HepG2 (cell line): ENCODE measurements at regions not wholly inside any gene's neighbourhood (a gene's known extent, or its start where the extent isn't known, plus 50 kb on each side); places are given as distances from the start of the nearest gene placed in this dataset.
A peak's percentile ranks its signal among the peaks of the same experiment; 100 is the strongest.

Experiments
- ATAC-seq: fragments of 200-7000 bp; cut with Tn5 transposase; 3 replicates; pipeline ENCODE4 v1.9.1; 2020; ENCODE audit warnings: mild to moderate bottlenecking, moderate library complexity
- BruUV-seq: library from RNA; stranded (reverse); fragments of 400-500 nt; replicated peaks from 2 replicates; lab custom pipeline; 2021; lab: Mats Ljungman, UMichigan
- CTCF ChIA-PET: fragments of 300-600 bp; formaldehyde crosslinking; extraction: SDS; loops from one replicate; lab custom pipeline; 2021; ENCODE audit warnings: low total read pairs, inconsistent platforms, low intra/inter-chr PET ratio; lab: Yijun Ruan, JAX
- POLR2A ChIA-PET: fragments of 350-600 bp; sonication (Branson Sonifier 250); formaldehyde crosslinking; loops from one replicate; lab custom pipeline; 2020; ENCODE audit warnings: antibody characterized with exemption, inconsistent platforms; lab: Yijun Ruan, JAX
- DNase-seq: peaks from one replicate; pipeline ENCODE4 v3.0.0-alpha.2; 2015; ENCODE audit warnings: low spot score
- FAIRE-seq: peaks from 3 replicates; lab custom pipeline; 2011; peaks lifted over from hg19 to GRCh38; lab: Jason Lieb, UNC
- H2AFZ ChIP-seq: one replicate; pipeline ENCODE4 v1.6.1; 2011; ENCODE audit warnings: low read length, inconsistent platforms
- H3K27ac ChIP-seq: fragments of 300-600 bp; 3 replicates; pipeline ENCODE4 v1.8.0; 2011; ENCODE audit warnings: mixed run types, mild to moderate bottlenecking, mixed read lengths, low read length, inconsistent platforms; ENCODE audit not compliant: insufficient read depth; ENCODE audit errors: extremely low read length
- H3K27me3 ChIP-seq, 2 experiments: fragments of 200-600 bp in 1 of 2; 2 replicates in 1 of 2; 3 replicates in 1 of 2; pipeline versions ENCODE4 v1.6.0 to v1.8.0; 2011; ENCODE audit warnings: low read length in 2 of 2, mild to moderate bottlenecking in 2 of 2, moderate library complexity in 2 of 2, inconsistent platforms in 1 of 2; ENCODE audit not compliant: insufficient read depth in 2 of 2, control insufficient read depth in 1 of 2
- H3K36me3 ChIP-seq, 2 experiments: fragments of 200-600 bp in 1 of 2; replicated peaks in 1 of 2; 2 replicates in 1 of 2; 3 replicates in 1 of 2; pipeline versions ENCODE4 v1.5.1 to v1.8.0; 2011; ENCODE audit warnings: low read length in 2 of 2, inconsistent platforms in 1 of 2; ENCODE audit not compliant: insufficient read depth in 2 of 2, control insufficient read depth in 1 of 2
- H3K4me1 ChIP-seq: 2 replicates; pipeline ENCODE4 v1.5.1; 2012; ENCODE audit warnings: low read length, inconsistent platforms; ENCODE audit not compliant: insufficient read depth
- H3K4me2 ChIP-seq: 2 replicates; pipeline ENCODE4 v1.6.0; 2011; ENCODE audit warnings: low read depth, low read length, inconsistent platforms
- H3K4me3 ChIP-seq, 3 experiments: fragments of 200-600 bp in 1 of 3; sonication (generic), shearing (Covaris generic) in 1 of 3; replicated peaks in 1 of 3; 2 replicates each; pipeline ENCODE4 v1.5.1; 2011 to 2016; ENCODE audit warnings: low read length in 3 of 3, inconsistent platforms in 2 of 3, low read depth in 2 of 3, mild to moderate bottlenecking in 2 of 3, control low read depth in 1 of 3, mixed read lengths in 1 of 3; ENCODE audit not compliant: insufficient read depth in 1 of 3
- H3K79me2 ChIP-seq: one replicate; pipeline ENCODE4 v1.6.1; 2011; ENCODE audit warnings: low read length, inconsistent platforms; ENCODE audit not compliant: insufficient read depth
- H3K9ac ChIP-seq: 2 replicates; pipeline ENCODE4 v1.6.0; 2011; ENCODE audit warnings: mild to moderate bottlenecking, low read depth, low read length, inconsistent platforms; ENCODE audit not compliant: insufficient read depth
- H3K9me3 ChIP-seq: 2 replicates; pipeline ENCODE4 v1.5.1; 2012; ENCODE audit warnings: mild to moderate bottlenecking, low read length
- H4K20me1 ChIP-seq: 2 replicates; pipeline ENCODE4 v1.6.0; 2011; ENCODE audit warnings: inconsistent platforms, mild to moderate bottlenecking, low read length, moderate library complexity; ENCODE audit not compliant: insufficient read depth
- ADNP ChIP-seq: sonication (generic); formaldehyde crosslinking; IDR thresholded peaks from 2 replicates; pipeline ENCODE4 v1.4.0; 2020; ENCODE audit warnings: missing genetic modification reagents
- CREB1 ChIP-seq, 2 experiments: fragments of 450-650 bp in 1 of 2; IDR thresholded peaks; 2 replicates each; pipeline ENCODE4 v1.6.1; 2016 to 2017; ENCODE audit warnings: control low read depth in 1 of 2, mild to moderate bottlenecking in 1 of 2, missing compliant biosample characterization in 1 of 2, missing genetic modification characterization in 1 of 2
- FOSL1 ChIP-seq: sonication (generic); formaldehyde crosslinking; IDR thresholded peaks from 2 replicates; pipeline ENCODE4 v1.9.0; 2021; ENCODE audit warnings: missing genetic modification reagents, borderline replicate concordance
- HOXA3 ChIP-seq: sonication (generic); formaldehyde crosslinking; IDR thresholded peaks from 2 replicates; pipeline ENCODE4 v1.5.0; 2020; ENCODE audit warnings: missing genetic modification reagents
- JUND ChIP-seq: sonication (generic); formaldehyde crosslinking; IDR thresholded peaks from 2 replicates; pipeline ENCODE4 v1.8.0; 2022; ENCODE audit warnings: mild to moderate bottlenecking, missing genetic modification reagents
- NFRKB ChIP-seq: fragments of 450-650 bp; IDR thresholded peaks from 2 replicates; pipeline ENCODE4 v1.6.1; 2017
- NFYB ChIP-seq: sonication (generic); formaldehyde crosslinking; IDR thresholded peaks from 2 replicates; pipeline ENCODE4 v1.4.0; 2020; ENCODE audit warnings: missing genetic modification reagents
- SIX4 ChIP-seq: sonication (generic); formaldehyde crosslinking; IDR thresholded peaks from 2 replicates; pipeline ENCODE4 v1.4.0; 2020; ENCODE audit warnings: missing genetic modification reagents
- SP1 ChIP-seq, 2 experiments: fragments of 450-650 bp in 1 of 2; sonication (generic) in 1 of 2; formaldehyde crosslinking in 1 of 2; IDR thresholded peaks; 2 replicates each; pipeline versions ENCODE4 v1.4.0 to v1.6.1; 2016 to 2020; ENCODE audit warnings: missing genetic modification reagents in 1 of 2
- TP53 ChIP-seq: sonication (generic); formaldehyde crosslinking; conservative IDR thresholded peaks from 2 replicates; pipeline ENCODE4 v1.4.0; 2020; ENCODE audit warnings: missing genetic modification reagents
- ZNF326 ChIP-seq: sonication (generic); formaldehyde crosslinking; IDR thresholded peaks from 2 replicates; pipeline ENCODE4 v1.4.0; 2020; ENCODE audit warnings: missing genetic modification reagents, borderline replicate concordance
- ZNF383 ChIP-seq: sonication (generic); formaldehyde crosslinking; IDR thresholded peaks from 2 replicates; pipeline ENCODE4 v1.4.0; 2020; ENCODE audit warnings: missing genetic modification reagents, mild to moderate bottlenecking, borderline replicate concordance
- ZNF615 ChIP-seq: sonication (generic); formaldehyde crosslinking; IDR thresholded peaks from 2 replicates; pipeline ENCODE4 v1.5.0; 2020; ENCODE audit warnings: mild to moderate bottlenecking, missing genetic modification reagents, borderline replicate concordance
- WGBS: methylation state at CpG from one replicate; pipeline ENCODE4 v1.1.6; 2017; ENCODE audit warnings: low lambda C conversion rate; 5-methylcytosine and 5-hydroxymethylcytosine counted together
- in situ Hi-C: cut with HindIII; loops from 2 replicates; pipeline ENCODE4 v1.10.0; 2017; ENCODE audit warnings: low pct_unique_long_range_greater_than_20kb; ENCODE audit not compliant: extremely low pct_ligation_motif_present
- intact Hi-C: fragments of 100-400 bp; cut with micrococcal nuclease; formaldehyde crosslinking; loops from one replicate; pipeline ENCODE4 v1.10.0; 2022; ENCODE audit not compliant: unreplicated experiment
- TF ChIP-seq, protein P1 (sequence below): sonication (generic); formaldehyde crosslinking; IDR thresholded peaks from 2 replicates; pipeline ENCODE4 v1.4.0; 2020; ENCODE audit warnings: mild to moderate bottlenecking, missing genetic modification reagents
- TF ChIP-seq, protein P2 (sequence below): sonication (generic); formaldehyde crosslinking; IDR thresholded peaks from 2 replicates; pipeline ENCODE4 v1.4.0; 2020; ENCODE audit warnings: missing genetic modification reagents, mild to moderate bottlenecking, borderline replicate concordance
- TF ChIP-seq, protein P3 (sequence below): IDR thresholded peaks from 2 replicates; pipeline ENCODE4 v1.6.1; 2016; ENCODE audit warnings: mild to moderate bottlenecking

DNA sequence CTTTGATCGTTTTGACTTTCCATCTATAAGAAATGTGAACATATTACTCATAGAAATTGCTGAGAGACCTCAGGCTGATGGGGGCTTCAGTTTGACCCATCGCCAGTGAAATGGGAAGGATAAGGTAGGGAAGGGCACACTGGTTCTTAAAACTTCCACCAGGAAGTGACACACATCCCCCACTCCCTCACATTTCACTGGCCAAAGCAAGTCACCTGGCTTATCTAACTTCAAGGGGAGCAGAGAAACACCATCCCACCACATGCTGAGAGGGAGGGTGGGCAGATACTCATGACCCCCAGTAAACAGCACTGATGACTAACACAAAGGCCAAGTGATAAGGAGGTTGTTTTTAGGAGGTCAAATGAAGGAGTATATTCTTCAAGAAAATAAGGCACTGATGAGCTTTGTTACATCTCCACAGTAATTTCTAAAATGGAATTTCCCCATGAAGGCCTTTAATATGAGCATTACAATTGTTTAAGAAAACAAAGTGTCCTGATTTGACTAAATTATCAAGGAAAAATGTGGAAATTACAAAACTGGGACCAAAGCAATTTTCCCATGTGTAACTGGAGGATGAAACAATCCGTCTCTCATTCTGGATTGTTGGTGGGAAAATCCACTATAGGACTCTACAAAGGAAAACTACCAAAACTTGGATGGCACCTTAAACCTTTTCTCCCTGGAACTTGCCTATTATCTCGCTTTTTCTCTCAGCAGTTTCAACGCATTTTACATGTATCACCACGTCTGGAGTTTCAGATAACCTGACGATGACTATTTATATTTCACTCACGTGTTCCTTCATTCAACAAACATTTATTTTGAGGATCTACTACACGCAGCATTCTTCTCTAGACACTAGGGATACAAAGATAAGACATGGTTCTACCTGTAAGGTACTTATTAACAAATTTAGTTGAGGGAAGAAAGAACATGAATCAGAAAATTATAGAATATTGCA, 91.8 kb upstream of the EEA1 start:
- no peaks in the 10 kb centered on the region for H3K9me3 ChIP-seq
- H3K36me3 ChIP-seq, result no peaks in the 10 kb centered on the region; a peak in 1 of 5 replicates
- H3K4me3 ChIP-seq, result peak overlapping the region in 1 of 3 experiments; percentile 59; a peak in 1 of 6 replicates
- no peaks in the 10 kb centered on the region for H3K79me2 ChIP-seq
- H3K27me3 ChIP-seq, result no peaks in the 10 kb centered on the region
- H2AFZ ChIP-seq, result no peak overlapping the region
- peak overlapping the region; percentile 94 for H3K27ac ChIP-seq
- in situ Hi-C loops, result no loop called here
- peak overlapping the region; percentile 88 for H3K4me2 ChIP-seq
- FAIRE-seq, result no peak
- peak overlapping the region; percentile 74 for H3K9ac ChIP-seq
- H3K4me1 ChIP-seq, result peaks cover 98% of the 10 kb centered on the region
- DNase-seq, result no peak
- BruUV-seq, result TSS peak; percentile 40
- CTCF ChIA-PET, result no interaction called here
- WGBS, result 56% methylated on average over 9 of the region's 9 CpGs
- ATAC-seq, result peak; percentile 32
- POLR2A ChIA-PET, result interaction anchor here (0.7 to 7.3 kb wide), 14 partner anchors 10 to 253 kb away, joined by 3 to 132 read pairs (median 6); partner anchors contain the start of gene EEA1
- intact Hi-C loops, result loop anchor here (1.0 kb wide), 2 partner anchors 15 to 34 kb away; no protein-coding TSS in a partner anchor
- no peaks in the 10 kb centered on the region for H4K20me1 ChIP-seq
- TF ChIP-seq NFYB (CRISPR knock-in tag) (peak; percentile 70), SIX4 (CRISPR knock-in tag) (peak; percentile 19; the same call in 1 of the 2 replicates), ZNF383 (0 out of 2 replicates have a peak, but pooled peaks have one; percentile 24), NFRKB (no peak), ZNF326 (no peak), ZNF615 (peak; percentile 69; the same call in 1 of the 2 replicates), FOSL1 (CRISPR knock-in tag) (peak; percentile 65; the same call in 1 of the 2 replicates), SP1 (IDR thresholded peaks at IDR 0.05) (no peak), SP1 (CRISPR knock-in tag; IDR thresholded peaks at IDR 0.05) (0 out of 2 replicates have a peak, but pooled peaks have one; percentile 11), JUND (0 out of 2 replicates have a peak, but pooled peaks have one; percentile 38), HOXA3 (CRISPR knock-in tag) (0 out of 2 replicates have a peak, but pooled peaks have one; percentile 24), ADNP (CRISPR knock-in tag) (no peak), CREB1 (IDR thresholded peaks at IDR 0.05) (no peak), CREB1 (CRISPR knock-in tag; IDR thresholded peaks at IDR 0.05) (0 out of 2 replicates have a peak, but pooled peaks have one; percentile 8), TP53 (CRISPR knock-in tag) (0 out of 2 replicates have a peak, but pooled peaks have one; percentile 6)
- TF ChIP-seq, protein P1, sequence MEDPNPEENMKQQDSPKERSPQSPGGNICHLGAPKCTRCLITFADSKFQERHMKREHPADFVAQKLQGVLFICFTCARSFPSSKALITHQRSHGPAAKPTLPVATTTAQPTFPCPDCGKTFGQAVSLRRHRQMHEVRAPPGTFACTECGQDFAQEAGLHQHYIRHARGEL, result no peak
- TF ChIP-seq, protein P2, sequence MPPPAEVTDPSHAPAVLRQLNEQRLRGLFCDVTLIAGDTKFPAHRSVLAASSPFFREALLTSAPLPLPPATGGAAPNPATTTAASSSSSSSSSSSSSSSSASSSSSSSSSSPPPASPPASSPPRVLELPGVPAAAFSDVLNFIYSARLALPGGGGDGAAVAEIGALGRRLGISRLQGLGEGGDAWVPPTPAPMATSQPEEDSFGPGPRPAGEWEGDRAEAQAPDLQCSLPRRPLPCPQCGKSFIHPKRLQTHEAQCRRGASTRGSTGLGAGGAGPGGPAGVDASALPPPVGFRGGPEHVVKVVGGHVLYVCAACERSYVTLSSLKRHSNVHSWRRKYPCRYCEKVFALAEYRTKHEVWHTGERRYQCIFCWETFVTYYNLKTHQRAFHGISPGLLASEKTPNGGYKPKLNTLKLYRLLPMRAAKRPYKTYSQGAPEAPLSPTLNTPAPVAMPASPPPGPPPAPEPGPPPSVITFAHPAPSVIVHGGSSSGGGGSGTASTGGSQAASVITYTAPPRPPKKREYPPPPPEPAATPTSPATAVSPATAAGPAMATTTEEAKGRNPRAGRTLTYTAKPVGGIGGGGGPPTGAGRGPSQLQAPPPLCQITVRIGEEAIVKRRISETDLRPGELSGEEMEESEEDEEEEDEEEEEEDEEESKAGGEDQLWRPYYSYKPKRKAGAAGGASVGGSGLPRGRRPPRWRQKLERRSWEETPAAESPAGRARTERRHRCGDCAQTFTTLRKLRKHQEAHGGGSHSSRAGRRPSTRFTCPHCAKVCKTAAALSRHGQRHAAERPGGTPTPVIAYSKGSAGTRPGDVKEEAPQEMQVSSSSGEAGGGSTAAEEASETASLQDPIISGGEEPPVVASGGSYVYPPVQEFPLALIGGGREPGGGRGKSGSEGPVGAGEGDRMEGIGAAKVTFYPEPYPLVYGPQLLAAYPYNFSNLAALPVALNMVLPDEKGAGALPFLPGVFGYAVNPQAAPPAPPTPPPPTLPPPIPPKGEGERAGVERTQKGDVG, result 0 out of 2 replicates have a peak, but pooled peaks have one; percentile 27
- TF ChIP-seq, protein P3, sequence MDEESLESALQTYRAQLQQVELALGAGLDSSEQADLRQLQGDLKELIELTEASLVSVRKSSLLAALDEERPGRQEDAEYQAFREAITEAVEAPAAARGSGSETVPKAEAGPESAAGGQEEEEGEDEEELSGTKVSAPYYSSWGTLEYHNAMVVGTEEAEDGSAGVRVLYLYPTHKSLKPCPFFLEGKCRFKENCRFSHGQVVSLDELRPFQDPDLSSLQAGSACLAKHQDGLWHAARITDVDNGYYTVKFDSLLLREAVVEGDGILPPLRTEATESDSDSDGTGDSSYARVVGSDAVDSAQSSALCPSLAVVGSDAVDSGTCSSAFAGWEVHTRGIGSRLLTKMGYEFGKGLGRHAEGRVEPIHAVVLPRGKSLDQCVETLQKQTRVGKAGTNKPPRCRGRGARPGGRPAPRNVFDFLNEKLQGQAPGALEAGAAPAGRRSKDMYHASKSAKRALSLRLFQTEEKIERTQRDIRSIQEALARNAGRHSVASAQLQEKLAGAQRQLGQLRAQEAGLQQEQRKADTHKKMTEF (CRISPR knock-in tag), result peak; percentile 5; the same call in 1 of the 2 replicates
